Breast epithelium (tissue), 4 donors: ENCODE measurements at regions not wholly inside any gene's neighbourhood (a gene's known extent, or its start where the extent isn't known, plus 50 kb on each side); places are given as distances from the start of the nearest gene placed in this dataset.
"Not testable (repeated sequence)": the region's sequence is repeated elsewhere in the genome, so short reads cannot be mapped to it uniquely, and the experiment has no call there.

ENCODE experiments used
- DNase-seq, 2 donors: peaks; one replicate each; pipeline ENCODE4 v3.0.0-alpha.2; 2019; ENCODE audit warnings: low spot score in 2 of 2
- H3K27ac ChIP-seq, 2 donors: fragments of 200-600 bp; sonication (generic) in 1 of 2; one replicate each; pipeline ENCODE4 v1.5.1; 2016 to 2019; ENCODE audit warnings: mild to moderate bottlenecking in 1 of 2
- H3K27me3 ChIP-seq, 2 donors: fragments of 200-600 bp; sonication (generic) in 1 of 2; one replicate each; pipeline versions ENCODE4 v1.5.1 to v1.6.0; 2017 to 2019; ENCODE audit warnings: control low read depth in 1 of 2, mild to moderate bottlenecking in 1 of 2
- H3K36me3 ChIP-seq: fragments of 200-600 bp; one replicate; pipeline ENCODE4 v1.5.1; 2019
- H3K4me1 ChIP-seq, 2 donors: fragments of 200-600 bp; sonication (generic); one replicate each; pipeline ENCODE4 v1.5.1; 2016 to 2019; ENCODE audit warnings: control low read depth in 1 of 2
- H3K4me3 ChIP-seq, 3 donors: fragments of 200-600 bp; sonication (generic); 1 replicate in 2 of 3; 2 replicates in 1 of 3; pipeline ENCODE4 v1.5.1; 2016 to 2019; ENCODE audit warnings: mild to moderate bottlenecking in 3 of 3, moderate library complexity in 2 of 3
- H3K9me3 ChIP-seq, 2 donors: fragments of 200-600 bp; sonication (generic) in 1 of 2; one replicate each; pipeline ENCODE4 v1.5.1; 2016 to 2019; ENCODE audit warnings: control low read depth in 1 of 2
- POLR2A ChIP-seq: fragments of 450-650 bp; IDR thresholded peaks from one replicate; pipeline ENCODE4 v1.6.1; 2016; ENCODE audit warnings: antibody characterized with exemption, mild to moderate bottlenecking, moderate library complexity
- POLR2AphosphoS5 ChIP-seq, 3 donors: sonication (generic); formaldehyde crosslinking; IDR thresholded peaks; one replicate each; pipeline ENCODE4 v1.6.1; 2017; ENCODE audit warnings: antibody characterized with exemption in 3 of 3
- intact Hi-C: fragments of 100-400 bp; cut with DNase I; formaldehyde crosslinking; loops from one replicate; pipeline ENCODE4 v1.15.1; 2023; ENCODE audit warnings: low total_unique reads
- TF ChIP-seq, protein P1 (sequence below), 3 donors: fragments of 450-650 bp; IDR thresholded peaks; one replicate each; pipeline ENCODE4 v1.5.1; 2016 to 2017; ENCODE audit warnings: antibody characterized with exemption in 3 of 3, mild to moderate bottlenecking in 3 of 3, moderate library complexity in 3 of 3

DNA sequence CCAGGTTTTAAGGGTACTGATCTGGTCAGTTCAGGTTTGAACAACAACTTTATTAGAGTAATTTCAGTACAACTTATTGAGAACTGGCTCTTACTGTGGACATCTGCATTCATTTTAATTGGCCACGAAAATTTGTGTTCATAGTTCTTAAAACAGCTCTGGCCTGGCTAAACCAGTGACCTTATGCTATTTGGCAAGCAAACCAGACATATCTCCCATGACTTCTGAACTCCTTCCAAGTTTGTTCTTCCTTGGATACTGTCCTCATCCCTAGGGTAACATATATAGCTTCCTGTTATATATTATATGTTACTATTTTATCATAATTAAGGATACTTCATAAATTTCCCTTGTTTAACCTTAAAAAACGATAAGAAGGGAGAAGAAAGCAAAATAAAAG lies 841.9 kb downstream of the TRAM1L1 start:
- no peak for TF ChIP-seq POLR2AphosphoS5 (IDR thresholded peaks at IDR 0.05)
- TF ChIP-seq, protein P1, sequence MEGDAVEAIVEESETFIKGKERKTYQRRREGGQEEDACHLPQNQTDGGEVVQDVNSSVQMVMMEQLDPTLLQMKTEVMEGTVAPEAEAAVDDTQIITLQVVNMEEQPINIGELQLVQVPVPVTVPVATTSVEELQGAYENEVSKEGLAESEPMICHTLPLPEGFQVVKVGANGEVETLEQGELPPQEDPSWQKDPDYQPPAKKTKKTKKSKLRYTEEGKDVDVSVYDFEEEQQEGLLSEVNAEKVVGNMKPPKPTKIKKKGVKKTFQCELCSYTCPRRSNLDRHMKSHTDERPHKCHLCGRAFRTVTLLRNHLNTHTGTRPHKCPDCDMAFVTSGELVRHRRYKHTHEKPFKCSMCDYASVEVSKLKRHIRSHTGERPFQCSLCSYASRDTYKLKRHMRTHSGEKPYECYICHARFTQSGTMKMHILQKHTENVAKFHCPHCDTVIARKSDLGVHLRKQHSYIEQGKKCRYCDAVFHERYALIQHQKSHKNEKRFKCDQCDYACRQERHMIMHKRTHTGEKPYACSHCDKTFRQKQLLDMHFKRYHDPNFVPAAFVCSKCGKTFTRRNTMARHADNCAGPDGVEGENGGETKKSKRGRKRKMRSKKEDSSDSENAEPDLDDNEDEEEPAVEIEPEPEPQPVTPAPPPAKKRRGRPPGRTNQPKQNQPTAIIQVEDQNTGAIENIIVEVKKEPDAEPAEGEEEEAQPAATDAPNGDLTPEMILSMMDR (IDR thresholded peaks at IDR 0.05) = no peak
- no peak for TF ChIP-seq POLR2A

DNA sequence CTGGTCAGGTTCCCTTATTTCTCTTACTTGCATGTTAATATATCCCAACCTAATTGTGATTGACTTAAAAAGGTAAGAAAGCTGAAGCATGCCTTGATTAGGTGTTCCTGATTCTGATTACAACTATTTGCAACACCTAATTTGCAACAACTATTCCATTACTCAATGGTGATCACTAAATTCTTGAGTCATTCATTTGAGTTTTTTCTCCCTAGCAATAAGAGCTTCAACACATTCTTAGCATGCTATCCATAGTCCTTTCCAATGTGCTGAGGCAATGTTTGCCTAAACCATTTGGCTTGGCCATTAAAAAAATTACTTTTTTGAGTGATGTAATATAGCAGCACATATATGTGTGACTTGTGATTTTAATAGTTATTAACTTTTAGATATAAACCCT lies 851.4 kb downstream of the TRAM1L1 start:
- Histone ChIP-seq H3K27ac (no peak overlapping the region), H3K27me3 (no peaks in the 10 kb centered on the region), H3K4me3 (no peak overlapping the region), H3K4me1 (no peaks in the 10 kb centered on the region), H3K36me3 (no peaks in the 10 kb centered on the region), H3K9me3 (no peaks in the 10 kb centered on the region)
- intact Hi-C loops = no loop called here
- TF ChIP-seq POLR2A = no peak
- TF ChIP-seq, protein P1 (IDR thresholded peaks at IDR 0.05) = no peak
- TF ChIP-seq POLR2AphosphoS5 (IDR thresholded peaks at IDR 0.05) = no peak
- no peak for DNase-seq

More for the DNA sequence above, 841.9 kb downstream of the TRAM1L1 start:
- Histone ChIP-seq H3K27me3 (no peaks in the 10 kb centered on the region), H3K4me1 (no peaks in the 10 kb centered on the region), H3K27ac (no peak overlapping the region), H3K36me3 (no peaks in the 10 kb centered on the region), H3K9me3 (no peaks in the 10 kb centered on the region), H3K4me3 (no peak overlapping the region)
- DNase-seq = no peak
- intact Hi-C loops = no loop called here

DNA sequence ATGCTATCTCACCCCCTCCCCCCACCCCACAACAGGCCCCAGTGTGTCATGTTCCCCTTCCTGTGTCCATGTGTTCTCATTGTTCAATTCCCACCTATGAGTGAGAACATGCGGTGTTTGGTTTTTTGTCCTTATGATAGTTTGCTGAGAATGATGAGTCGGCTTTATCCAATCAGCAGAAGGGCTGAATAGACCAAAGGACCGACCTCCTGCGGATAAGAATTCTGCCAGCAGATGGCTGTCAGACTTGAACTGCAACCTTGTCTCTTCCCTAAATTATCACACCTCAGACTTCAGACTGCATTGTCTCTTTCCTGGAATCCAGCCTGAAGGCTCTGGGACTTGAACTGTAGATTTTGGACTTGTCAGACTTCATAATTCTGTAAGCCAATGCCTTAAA lies 853.4 kb downstream of the TRAM1L1 start:
- H3K27me3 ChIP-seq, DNase-seq, intact Hi-C loops, H3K4me1 ChIP-seq, H3K27ac ChIP-seq, H3K36me3 ChIP-seq, H3K4me3 ChIP-seq, H3K9me3 ChIP-seq: not testable (repeated sequence)

DNA sequence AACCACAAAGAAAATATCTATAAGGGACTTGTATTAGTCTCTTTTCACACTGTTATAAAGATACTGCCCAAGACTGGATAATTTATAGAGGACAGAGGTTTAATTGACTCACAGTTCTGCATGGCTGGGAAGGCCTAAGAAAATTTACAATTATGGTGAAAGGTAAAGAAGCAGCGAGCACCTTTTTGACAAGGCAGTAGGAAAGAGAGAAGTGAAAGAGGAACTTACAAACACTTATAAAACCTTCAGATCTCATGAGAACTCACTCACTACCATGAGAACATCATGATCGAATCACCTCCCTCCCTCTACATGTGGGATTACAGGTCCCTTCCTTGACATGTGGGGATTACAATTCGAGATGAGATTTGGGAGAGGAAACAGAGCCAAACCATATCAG lies 856.0 kb downstream of the TRAM1L1 start:
- H3K4me3 ChIP-seq = no peak overlapping the region
- H3K9me3 ChIP-seq = no peaks in the 10 kb centered on the region
- no peaks in the 10 kb centered on the region for H3K36me3 ChIP-seq
- H3K4me1 ChIP-seq = no peaks in the 10 kb centered on the region
- intact Hi-C loops = no loop called here
- no peak overlapping the region for H3K27ac ChIP-seq
- no peak for DNase-seq
- TF ChIP-seq POLR2AphosphoS5 (IDR thresholded peaks at IDR 0.05) = no peak
- no peak for TF ChIP-seq POLR2A
- TF ChIP-seq, protein P1 (IDR thresholded peaks at IDR 0.05) = no peak
- H3K27me3 ChIP-seq = no peaks in the 10 kb centered on the region

- Histone ChIP-seq H3K27ac (no peak overlapping the region), H3K27me3 (no peaks in the 10 kb centered on the region), H3K9me3 (no peaks in the 10 kb centered on the region), H3K36me3 (no peaks in the 10 kb centered on the region), H3K4me1 (no peaks in the 10 kb centered on the region), H3K4me3 (no peak overlapping the region)
- no peak for DNase-seq
- intact Hi-C loops = no loop called here
- TF ChIP-seq, protein P1 (IDR thresholded peaks at IDR 0.05) = no peak
- no peak for TF ChIP-seq POLR2AphosphoS5 (IDR thresholded peaks at IDR 0.05)
- no peak for TF ChIP-seq POLR2A
Observed at GRCh38 chr4:116223040-116223732, 862.2 kb downstream of the TRAM1L1 start.

- no peaks in the 10 kb centered on the region for H3K9me3 ChIP-seq
- no peaks in the 10 kb centered on the region for H3K4me1 ChIP-seq
- no peaks in the 10 kb centered on the region for H3K27me3 ChIP-seq
- no peak overlapping the region for H3K4me3 ChIP-seq
- H3K36me3 ChIP-seq = no peaks in the 10 kb centered on the region
- intact Hi-C loops = loop anchor here (10.0 kb wide), 1 partner anchor 1787 kb away; no protein-coding TSS in a partner anchor
- DNase-seq = no peak
- no peak overlapping the region for H3K27ac ChIP-seq
- no peak for TF ChIP-seq POLR2A
- TF ChIP-seq, protein P1 (IDR thresholded peaks at IDR 0.05) = no peak
- TF ChIP-seq POLR2AphosphoS5 (IDR thresholded peaks at IDR 0.05) = no peak
Observed at GRCh38 chr4:116217781-116218180, 867.6 kb downstream of the TRAM1L1 start.
